D721Med (cell line): ENCODE measurements at regions not wholly inside any gene's neighbourhood (a gene's known extent, or its start where the extent isn't known, plus 50 kb on each side); places are given as distances from the start of the nearest gene placed in this dataset.

Experiments
- DNase-seq: peaks from one replicate; pipeline ENCODE4 v3.0.0; 2011; ENCODE audit warnings: low spot score; ENCODE audit not compliant: insufficient read length
- FAIRE-seq: peaks from 2 replicates; lab custom pipeline; 2011; peaks lifted over from hg19 to GRCh38; lab: Jason Lieb, UNC
- TF ChIP-seq, protein P1 (sequence below): IDR thresholded peaks from 2 replicates; pipeline ENCODE4 v1.5.1; 2012; ENCODE audit warnings: mild to moderate bottlenecking, control low read depth; ENCODE audit not compliant: insufficient read depth; ENCODE audit errors: missing control alignments

DNA sequence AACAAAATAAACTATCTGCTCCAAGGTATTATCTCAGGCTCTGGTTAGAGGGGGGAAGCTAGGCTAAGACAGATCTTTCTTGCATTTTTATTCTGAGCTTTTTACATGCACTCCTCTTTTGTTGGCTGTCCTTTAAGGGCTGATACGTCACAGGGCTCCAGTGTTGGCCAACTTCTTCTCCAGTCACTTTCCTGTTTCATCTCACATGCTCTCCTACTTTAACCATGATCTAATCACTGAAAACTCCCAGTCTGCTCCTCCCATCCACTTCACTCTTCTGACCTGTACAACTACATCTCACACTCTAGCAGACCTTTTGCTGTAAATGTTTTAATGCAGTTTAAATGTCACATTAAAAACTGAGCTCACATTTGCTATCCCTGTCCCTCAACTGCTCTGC is 510.0 kb upstream of the KLF12 start:
- TF ChIP-seq, protein P1, sequence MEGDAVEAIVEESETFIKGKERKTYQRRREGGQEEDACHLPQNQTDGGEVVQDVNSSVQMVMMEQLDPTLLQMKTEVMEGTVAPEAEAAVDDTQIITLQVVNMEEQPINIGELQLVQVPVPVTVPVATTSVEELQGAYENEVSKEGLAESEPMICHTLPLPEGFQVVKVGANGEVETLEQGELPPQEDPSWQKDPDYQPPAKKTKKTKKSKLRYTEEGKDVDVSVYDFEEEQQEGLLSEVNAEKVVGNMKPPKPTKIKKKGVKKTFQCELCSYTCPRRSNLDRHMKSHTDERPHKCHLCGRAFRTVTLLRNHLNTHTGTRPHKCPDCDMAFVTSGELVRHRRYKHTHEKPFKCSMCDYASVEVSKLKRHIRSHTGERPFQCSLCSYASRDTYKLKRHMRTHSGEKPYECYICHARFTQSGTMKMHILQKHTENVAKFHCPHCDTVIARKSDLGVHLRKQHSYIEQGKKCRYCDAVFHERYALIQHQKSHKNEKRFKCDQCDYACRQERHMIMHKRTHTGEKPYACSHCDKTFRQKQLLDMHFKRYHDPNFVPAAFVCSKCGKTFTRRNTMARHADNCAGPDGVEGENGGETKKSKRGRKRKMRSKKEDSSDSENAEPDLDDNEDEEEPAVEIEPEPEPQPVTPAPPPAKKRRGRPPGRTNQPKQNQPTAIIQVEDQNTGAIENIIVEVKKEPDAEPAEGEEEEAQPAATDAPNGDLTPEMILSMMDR: no peak
- no peak for FAIRE-seq
- DNase-seq: no peak

DNA sequence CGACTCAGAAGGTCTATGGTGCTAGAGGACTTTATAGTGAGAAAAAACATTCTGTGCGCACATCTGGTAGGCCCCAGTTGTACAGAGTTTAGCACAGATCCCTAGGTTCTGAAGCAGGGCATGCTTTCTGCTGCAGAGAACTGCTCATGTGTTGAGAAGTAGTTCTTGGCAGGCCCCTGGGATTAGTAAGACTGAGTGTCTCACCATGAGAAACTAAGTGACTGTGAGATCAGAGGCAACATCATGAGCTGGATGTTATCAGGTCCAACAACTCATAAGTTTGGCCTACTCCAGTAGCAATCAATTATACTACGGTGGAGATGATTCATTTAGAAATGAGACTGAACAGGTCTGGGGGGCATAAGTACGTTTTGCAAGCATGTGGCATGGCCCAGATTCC is 507.4 kb upstream of the KLF12 start:
- DNase-seq (no peak), FAIRE-seq (no peak)
- TF ChIP-seq, protein P1: no peak

DNA sequence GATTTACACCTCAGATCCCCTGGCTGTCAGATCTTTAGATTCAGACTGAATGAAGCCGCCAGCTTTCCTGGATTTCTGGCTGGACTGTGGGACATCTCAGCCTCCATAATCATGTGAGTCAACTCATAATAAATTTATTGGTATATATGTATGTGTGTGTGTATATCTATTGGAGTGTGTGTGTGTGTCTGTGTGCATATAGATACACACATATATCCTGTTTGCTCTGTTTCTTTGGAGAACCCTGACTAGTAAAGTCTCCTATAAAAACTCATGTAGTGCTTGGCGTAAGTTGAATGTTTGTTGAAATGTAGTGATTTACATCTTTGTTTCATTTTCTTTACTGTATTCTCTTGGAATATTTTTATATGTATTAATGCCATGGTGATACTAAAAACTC is 499.5 kb upstream of the KLF12 start:
- TF ChIP-seq, protein P1: no peak
- DNase-seq (no peak), FAIRE-seq (no peak)

DNA sequence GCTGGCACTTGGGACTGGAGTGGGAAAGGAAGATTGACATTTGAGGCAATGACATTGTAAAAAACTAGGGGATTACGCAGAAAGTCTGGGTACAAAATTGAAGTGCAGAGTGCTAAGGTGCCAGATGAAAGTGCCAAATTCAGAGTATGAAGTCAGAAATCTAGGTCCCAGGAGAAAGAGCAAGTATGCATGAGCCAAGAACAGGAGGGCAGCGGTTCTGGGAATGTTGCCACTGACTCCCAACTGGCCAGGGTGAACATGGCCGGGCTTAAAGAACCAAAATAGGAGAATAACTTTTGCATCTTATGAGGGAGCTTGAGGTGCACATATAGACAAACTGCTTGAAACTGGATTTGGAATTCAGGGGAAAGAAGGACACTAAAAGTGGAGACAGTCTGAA is 495.8 kb upstream of the KLF12 start:
- DNase-seq (no peak), FAIRE-seq (no peak)
- TF ChIP-seq, protein P1: no peak

DNA sequence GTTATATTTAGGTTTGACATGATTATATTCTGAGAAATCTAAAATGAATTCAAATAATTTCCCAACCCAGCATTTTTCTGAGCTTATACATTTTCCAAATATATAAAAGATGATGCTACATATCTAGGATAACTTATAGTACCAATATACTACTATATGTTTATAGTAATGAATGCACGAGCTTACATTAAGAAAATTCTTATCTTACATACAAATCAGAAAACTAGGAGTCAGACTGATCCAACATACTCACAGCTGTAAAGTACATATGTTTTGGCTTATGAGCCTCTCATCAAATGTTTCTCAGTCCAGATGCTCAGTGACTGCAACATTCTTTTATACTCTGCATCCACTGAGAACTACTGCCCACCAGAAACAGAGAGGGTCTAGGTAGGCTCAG is 491.3 kb upstream of the KLF12 start:
- FAIRE-seq (no peak), DNase-seq (no peak)
- TF ChIP-seq, protein P1: no peak

DNA sequence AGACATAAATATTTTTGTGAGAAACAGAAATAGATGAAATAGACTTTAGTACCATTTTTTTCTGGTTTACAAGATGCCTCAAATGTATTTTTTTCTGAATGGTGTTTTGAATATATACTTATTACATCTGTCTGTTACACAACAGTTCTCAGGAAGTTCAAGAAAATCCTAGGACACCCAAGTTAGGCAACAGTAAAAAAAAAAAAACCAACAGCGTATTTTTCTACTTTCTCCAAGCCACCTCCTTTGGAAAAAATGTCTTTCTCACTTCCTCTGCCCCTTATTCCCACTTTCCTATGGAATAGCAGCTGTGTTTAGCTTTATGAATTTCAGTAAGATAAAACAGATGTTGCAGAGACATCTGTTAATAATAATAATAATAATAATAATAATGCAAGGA is 489.6 kb upstream of the KLF12 start:
- no peak for FAIRE-seq
- TF ChIP-seq, protein P1: no peak
- no peak for DNase-seq

DNA sequence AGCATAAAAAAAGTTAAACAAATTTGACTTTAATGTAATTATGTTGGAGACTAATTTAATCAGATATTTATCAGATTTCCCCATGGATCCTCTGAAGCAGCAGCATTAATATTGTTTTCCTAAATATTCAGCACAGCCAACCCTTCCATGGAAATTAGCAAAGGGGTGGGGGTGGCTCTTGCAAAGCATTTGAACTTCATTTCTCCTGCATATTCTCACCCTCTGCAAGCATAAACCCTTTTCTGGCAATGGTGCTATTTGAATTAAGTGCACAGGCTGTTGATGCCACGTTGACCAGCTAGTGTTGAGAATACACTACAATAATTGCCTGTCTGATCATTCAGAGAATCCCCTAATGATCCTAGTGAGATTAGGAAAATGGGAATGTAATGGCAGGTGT is 488.1 kb upstream of the KLF12 start:
- TF ChIP-seq, protein P1: no peak
- FAIRE-seq (no peak), DNase-seq (no peak)
